Adrenal gland (tissue), 9 donors: ENCODE measurements at regions not wholly inside any gene's neighbourhood (a gene's known extent, or its start where the extent isn't known, plus 50 kb on each side); places are given as distances from the start of the nearest gene placed in this dataset.

Experiments used
- DNase-seq, 7 donors: peaks; one replicate each; pipeline ENCODE4 v3.0.0-alpha.2; 2019 to 2020
- H3K27ac ChIP-seq, 5 donors: fragments of 200-600 bp; sonication (generic) in 4 of 5; 1 replicate in 3 of 5; 2 replicates in 2 of 5; pipeline versions ENCODE4 v1.5.1 to v1.8.0; 2016 to 2020; ENCODE audit warnings: mild to moderate bottlenecking in 1 of 5
- H3K27me3 ChIP-seq: fragments of 200-600 bp; 2 replicates; pipeline ENCODE4 v1.8.0; 2021
- H3K36me3 ChIP-seq, 2 donors: fragments of 200-600 bp; replicated peaks in 1 of 2; 1 replicate in 1 of 2; 2 replicates in 1 of 2; pipeline versions ENCODE4 v1.5.1 to v1.8.0; 2018 to 2022
- H3K4me1 ChIP-seq, 2 donors: fragments of 200-600 bp; replicated peaks in 1 of 2; 1 replicate in 1 of 2; 2 replicates in 1 of 2; pipeline versions ENCODE4 v1.5.1 to v1.8.0; 2018 to 2021
- H3K4me3 ChIP-seq, 4 donors: fragments of 200-600 bp; sonication (generic) in 3 of 4; one replicate each; pipeline ENCODE4 v1.5.1; 2016 to 2018
- H3K9me3 ChIP-seq, 3 donors: fragments of 200-600 bp; sonication (generic) in 1 of 3; replicated peaks in 1 of 3; 1 replicate in 2 of 3; 2 replicates in 1 of 3; pipeline versions ENCODE4 v1.5.1 to v1.8.0; 2016 to 2021
- CTCF ChIP-seq, 6 experiments: fragments of 450-650 bp in 4 of 6; fragments of 200-600 bp in 2 of 6; sonication (generic) in 1 of 6; IDR thresholded peaks; 1 replicate in 5 of 6; 2 replicates in 1 of 6; pipeline versions ENCODE4 v1.5.1 to v1.8.0; 2016 to 2021; ENCODE audit warnings: antibody characterized with exemption in 6 of 6, mild to moderate bottlenecking in 2 of 6, moderate library complexity in 1 of 6
- POLR2A ChIP-seq, 2 donors: fragments of 450-650 bp; IDR thresholded peaks; one replicate each; pipeline ENCODE4 v1.6.1; 2017; ENCODE audit warnings: antibody characterized with exemption in 2 of 2, mild to moderate bottlenecking in 2 of 2, moderate library complexity in 1 of 2
- WGBS, 4 donors: extraction: QIAGEN DNeasy Blood & Tissue Kit in 2 of 4; methylation state at CpG; one replicate each; pipeline versions ENCODE4 v1.1.5 to v1.1.7; 2013 to 2017; 5-methylcytosine and 5-hydroxymethylcytosine counted together
- intact Hi-C, 2 donors: fragments of 100-400 bp; cut with DNase I; formaldehyde crosslinking; loops; one replicate each; pipeline versions ENCODE4 v1.14.1 to v1.15.0; 2022 to 2023
- donor health status: healthy with polysubstance abuse.
- donor health status: Bipolar disorder and iron deficiency.
- donor health status: DM: yes; HTN: yes; CAD: no.
- donor health status: DM: no; HTN: no; CAD: no.
- donor health status: DM: no; HTN: no; CAD: no.

- Histone ChIP-seq H3K4me1 (no peaks in the 10 kb centered on the region), H3K9me3 (peaks cover 0 to 10% (median 0%) of the 10 kb centered on the region in 3 donors), H3K27me3 (peaks cover 3% of the 10 kb centered on the region), H3K36me3 (no peaks in the 10 kb centered on the region), H3K4me3 (no peak overlapping the region), H3K27ac (no peak overlapping the region)
- DNase-seq, result no peak
- TF ChIP-seq POLR2A (IDR thresholded peaks at IDR 0.05) (no peak), CTCF (IDR thresholded peaks at IDR 0.05) (no peak)
- intact Hi-C loops, result no loop called here
- 80 to 91% (median 87%) methylated on average over 5 of the region's 5 CpGs for WGBS, 4 donors
Observed at GRCh38 chr6:14243597-14243996, 126.0 kb downstream of the CD83 start.

DNA sequence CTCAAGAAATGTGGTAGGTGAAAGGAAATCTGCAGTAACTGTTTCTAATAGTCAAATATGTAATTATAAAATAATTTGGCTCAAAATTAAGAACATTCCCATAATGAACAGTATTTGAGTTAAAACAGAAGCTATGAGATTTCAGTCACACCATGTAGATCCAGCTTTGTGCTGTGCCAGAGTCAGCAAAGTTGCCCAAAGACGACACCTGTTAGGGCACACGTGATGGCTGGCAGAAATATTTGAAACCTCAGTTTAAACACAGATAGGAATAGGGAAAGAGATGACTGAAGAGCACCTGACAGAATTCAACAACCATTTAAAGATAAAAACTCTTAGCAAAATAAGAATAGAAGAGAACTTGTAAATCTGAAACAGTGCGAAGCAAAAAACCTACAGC lies 129.3 kb downstream of the CD83 start:
- intact Hi-C loops, result no loop called here
- WGBS, 4 donors, result 89 to 94% (median 93%) methylated on average over 3 of the region's 3 CpGs
- Histone ChIP-seq H3K4me3 (no peak overlapping the region), H3K27ac (no peak overlapping the region), H3K27me3 (no peaks in the 10 kb centered on the region), H3K36me3 (no peaks in the 10 kb centered on the region), H3K4me1 (no peaks in the 10 kb centered on the region), H3K9me3 (no peaks in the 10 kb centered on the region)
- no peak for TF ChIP-seq POLR2A (IDR thresholded peaks at IDR 0.05)
- no peak for TF ChIP-seq CTCF (IDR thresholded peaks at IDR 0.05)
- DNase-seq, result no peak

- intact Hi-C loops, result no loop called here
- Histone ChIP-seq H3K27me3 (no peaks in the 10 kb centered on the region), H3K27ac (no peak overlapping the region), H3K4me3 (no peak overlapping the region), H3K9me3 (no peaks in the 10 kb centered on the region), H3K4me1 (no peaks in the 10 kb centered on the region), H3K36me3 (no peaks in the 10 kb centered on the region)
- TF ChIP-seq CTCF (IDR thresholded peaks at IDR 0.05) (no peak), POLR2A (IDR thresholded peaks at IDR 0.05) (no peak)
- no peak for DNase-seq
- WGBS, 4 donors, result 90 to 95% (median 93%) methylated on average over 4 of the region's 4 CpGs
Observed at GRCh38 chr6:14250573-14250972, 133.0 kb downstream of the CD83 start.

DNA sequence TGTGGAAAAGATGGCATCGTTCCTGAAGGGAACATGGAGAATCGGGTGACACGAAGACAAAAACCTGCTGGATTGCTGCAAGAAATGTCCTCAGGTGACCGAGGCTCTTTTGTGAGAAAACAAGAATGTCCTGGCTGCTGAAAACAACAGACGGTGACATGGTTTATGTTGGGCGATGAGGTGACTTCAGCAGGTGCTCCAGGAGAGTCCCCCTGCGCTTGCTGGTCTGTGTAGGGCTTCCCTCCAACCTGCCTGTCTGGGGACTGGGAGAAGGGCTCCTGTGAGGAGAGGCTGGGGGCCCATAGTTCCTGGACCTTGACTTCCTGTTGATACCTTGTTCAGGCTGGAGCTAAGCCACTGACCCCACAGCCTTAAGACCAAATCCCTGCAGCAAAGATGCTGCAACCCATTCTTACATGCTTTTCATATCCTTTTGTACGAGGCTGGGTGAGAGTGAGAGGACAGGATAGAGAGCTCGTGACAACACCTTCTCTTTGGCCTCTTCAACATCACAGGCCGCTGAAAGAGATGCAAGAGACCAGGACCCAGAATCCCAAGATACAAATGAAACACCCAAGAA lies 134.8 kb downstream of the CD83 start:
- WGBS, 4 donors, result 93 to 96% (median 95%) methylated on average over 9 to 10 of the region's 10 CpGs
- no peaks in the 10 kb centered on the region for H3K9me3 ChIP-seq
- no peaks in the 10 kb centered on the region for H3K36me3 ChIP-seq
- DNase-seq, result no peak
- no peaks in the 10 kb centered on the region for H3K4me1 ChIP-seq
- TF ChIP-seq POLR2A (IDR thresholded peaks at IDR 0.05) (no peak), CTCF (IDR thresholded peaks at IDR 0.05) (no peak)
- intact Hi-C loops, result no loop called here
- H3K27me3 ChIP-seq, result no peaks in the 10 kb centered on the region
- H3K27ac ChIP-seq, result no peak overlapping the region
- no peak overlapping the region for H3K4me3 ChIP-seq
